ENCODE measurements at regions not wholly inside any gene's neighbourhood (a gene's known extent, or its start where the extent isn't known, plus 50 kb on each side); places are given as distances from the start of the nearest gene placed in this dataset.

DNA sequence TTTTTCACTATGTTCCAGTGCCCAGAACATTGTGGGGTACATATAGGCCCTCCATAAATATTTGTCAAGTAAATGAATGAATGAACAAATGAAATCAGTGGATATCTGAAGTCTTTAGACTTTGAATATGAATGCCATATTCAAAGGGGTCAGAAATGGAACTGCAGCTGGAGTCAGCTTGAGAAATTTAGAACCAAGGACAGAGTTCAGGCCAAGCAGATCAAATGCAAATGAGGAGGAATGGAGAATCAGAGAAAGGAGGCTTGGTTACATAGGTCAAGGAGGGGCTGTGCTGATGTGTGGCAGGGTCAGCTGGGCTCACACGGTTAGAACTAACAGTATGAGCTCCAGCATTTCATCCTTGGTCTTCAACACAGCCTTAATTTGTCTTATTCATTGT lies 104.0 kb upstream of the SEL1L start:
- no peak for TF ChIP-seq EZH2 (IDR thresholded peaks at IDR 0.05; ENCODE audit: borderline replicate concordance, low read length)
- no peak for TF ChIP-seq CTCF (conservative IDR thresholded peaks at IDR 0.05 in 1 of 2, IDR thresholded peaks at IDR 0.05 in 1 of 2; ENCODE audit: extremely low read depth in 1 of 2, insufficient read depth in 1 of 2, low read depth in 1 of 2, low read length in 2 of 2)

Data from mammary epithelial cell (primary cell).